PFSK-1 (cell line): ENCODE measurements at regions not wholly inside any gene's neighbourhood (a gene's known extent, or its start where the extent isn't known, plus 50 kb on each side); places are given as distances from the start of the nearest gene placed in this dataset.

Source experiments
- FOXP2 ChIP-seq: optimal IDR thresholded peaks from 2 replicates; pipeline ENCODE3; 2011; ENCODE audit warnings: borderline replicate concordance, control low read depth, inconsistent platforms; ENCODE audit not compliant: insufficient read depth; ENCODE audit errors: extremely low read length, extremely low read depth
- POLR2AphosphoS5 ChIP-seq: IDR thresholded peaks from 2 replicates; pipeline ENCODE4 v1.6.1; 2012; ENCODE audit warnings: low read depth, mild to moderate bottlenecking, control low read depth, low read length, moderate library complexity
- REST ChIP-seq, 2 experiments: IDR thresholded peaks; 2 replicates each; pipeline versions ENCODE4 v1.6.1 to v1.8.0; 2011 to 2012; ENCODE audit warnings: low read depth in 2 of 2, low read length in 2 of 2, control low read depth in 1 of 2, inconsistent platforms in 1 of 2, mild to moderate bottlenecking in 1 of 2, moderate library complexity in 1 of 2; ENCODE audit not compliant: insufficient read depth in 1 of 2
- SIN3A ChIP-seq: IDR thresholded peaks from 2 replicates; pipeline ENCODE4 v1.6.1; 2012; ENCODE audit warnings: mild to moderate bottlenecking, low read length, moderate library complexity, borderline replicate concordance; ENCODE audit not compliant: insufficient read depth
- TAF1 ChIP-seq: IDR thresholded peaks from 2 replicates; pipeline ENCODE4 v1.6.1; 2012; ENCODE audit warnings: low read length, control low read depth, borderline replicate concordance; ENCODE audit not compliant: insufficient read depth

DNA sequence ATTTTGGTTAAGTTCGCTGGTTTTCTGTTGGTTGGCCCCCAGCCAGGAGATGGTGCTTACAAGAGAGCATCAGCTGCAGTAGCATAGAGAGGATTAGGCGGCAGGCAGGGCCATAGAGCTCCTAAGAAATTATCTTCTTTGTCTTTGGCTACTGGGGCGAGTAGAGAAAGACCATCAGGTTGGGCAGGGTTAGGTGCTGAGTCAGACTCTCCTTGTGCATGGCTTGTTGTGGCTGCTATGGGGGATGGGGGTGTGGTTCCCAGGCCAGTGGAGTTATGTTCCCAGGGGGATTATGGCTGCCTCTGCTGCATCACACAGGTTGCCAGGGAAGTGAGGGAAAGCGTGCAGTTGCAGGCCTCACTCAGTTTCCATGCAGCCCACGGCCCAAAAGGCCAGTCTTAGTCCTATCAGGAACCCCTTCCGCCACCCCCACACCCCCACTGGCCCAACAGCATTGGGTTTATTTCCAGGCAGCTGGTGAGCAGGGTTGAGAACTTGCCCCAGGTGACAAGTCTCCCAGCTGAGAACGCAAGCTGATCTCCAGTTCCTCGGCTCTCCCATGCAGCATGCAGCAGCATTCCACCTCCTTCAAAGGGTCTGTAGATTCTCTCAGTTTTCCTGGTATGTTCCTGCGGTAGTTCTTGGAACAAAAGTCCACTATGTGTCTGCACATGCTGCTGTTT, 243.7 kb downstream of the UTRN start:
- TF ChIP-seq TAF1 (no peak), FOXP2 (no peak), POLR2AphosphoS5 (no peak), REST (IDR thresholded peaks at IDR 0.05; ENCODE audit: insufficient read depth in 1 of 2, low read depth in 2 of 2, low read length in 2 of 2) (no peak), SIN3A (no peak)

DNA sequence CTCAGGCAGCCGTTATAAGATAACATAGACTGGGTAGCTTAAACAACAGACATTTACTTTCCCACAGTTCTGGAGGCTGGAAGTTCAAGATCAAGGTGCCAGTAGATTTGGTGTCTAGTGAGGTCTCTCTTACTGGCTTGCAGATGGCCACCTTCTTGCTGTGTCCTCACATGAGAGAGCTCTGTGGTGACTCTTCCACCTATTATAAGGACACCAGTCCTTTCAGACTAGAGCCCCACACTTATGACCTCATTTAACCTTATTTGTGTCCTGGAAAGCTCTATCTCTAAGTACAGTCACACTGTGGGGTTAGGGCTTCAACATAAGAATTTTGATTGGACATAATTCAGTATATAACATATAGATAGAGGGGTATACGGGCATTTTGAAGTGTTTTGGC, 245.0 kb downstream of the UTRN start:
- TF ChIP-seq REST (IDR thresholded peaks at IDR 0.05; ENCODE audit: insufficient read depth in 1 of 2, low read depth in 2 of 2, low read length in 2 of 2) = no peak
- TF ChIP-seq POLR2AphosphoS5 = no peak
- TF ChIP-seq FOXP2 = no peak
- no peak for TF ChIP-seq TAF1
- no peak for TF ChIP-seq SIN3A

GRCh38 chr6:144534180-144534579, 249.0 kb downstream of the UTRN start:
- no peak for TF ChIP-seq REST (IDR thresholded peaks at IDR 0.05; ENCODE audit: insufficient read depth in 1 of 2, low read depth in 2 of 2, low read length in 2 of 2)

DNA sequence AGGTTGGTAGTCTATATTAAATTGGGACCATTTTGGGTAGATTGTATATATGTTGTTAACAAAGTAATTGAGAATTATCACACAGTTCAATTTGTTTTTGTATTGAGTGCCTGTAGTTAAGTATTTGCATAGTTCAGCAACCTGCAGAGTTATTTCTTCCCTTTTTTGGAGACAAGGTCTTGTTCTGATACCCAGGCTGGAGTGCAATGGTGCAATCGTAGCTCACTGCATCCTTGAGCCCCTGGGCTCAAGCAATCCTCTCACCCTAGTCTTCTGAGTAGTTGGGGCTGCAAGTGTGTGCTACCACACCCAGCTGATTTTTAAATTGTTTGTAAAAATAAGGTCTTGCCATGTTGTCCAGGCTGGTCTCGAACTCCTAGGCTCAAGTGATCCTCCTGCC, 250.5 kb downstream of the UTRN start:
- TF ChIP-seq TAF1 = no peak

- TF ChIP-seq FOXP2 (no peak), POLR2AphosphoS5 (no peak), SIN3A (no peak), REST (IDR thresholded peaks at IDR 0.05; ENCODE audit: insufficient read depth in 1 of 2, low read depth in 2 of 2, low read length in 2 of 2) (no peak), TAF1 (no peak)
Observed at GRCh38 chr6:144536079-144536478, 250.9 kb downstream of the UTRN start.
